ENCODE measurements at regions not wholly inside any gene's neighbourhood (a gene's known extent, or its start where the extent isn't known, plus 50 kb on each side); places are given as distances from the start of the nearest gene placed in this dataset.

GRCh38 chr4:123109139-123109538 lies 186.7 kb upstream of the NUDT6 start:
- no peak overlapping the region for H3K27ac ChIP-seq (ENCODE audit: control insufficient read depth, insufficient read depth, low read length)
- H3K4me1 ChIP-seq (ENCODE audit: control insufficient read depth, extremely low read depth, insufficient read depth, low read length): no peaks in the 10 kb centered on the region
- no peaks in the 10 kb centered on the region for H3K9me1 ChIP-seq (ENCODE audit: control insufficient read depth, extremely low read depth, insufficient read depth, low read length)
- dilution Hi-C loops (cut with MboI; ENCODE audit: extremely low pct_ligation_motif_present, low sequenced_read_pairs): no loop called here
- H4K20me1 ChIP-seq (ENCODE audit: control insufficient read depth, extremely low read depth, insufficient read depth, low read length): no peaks in the 10 kb centered on the region
- H3K4me3 ChIP-seq (ENCODE audit: control insufficient read depth in 2 of 3, extremely low read depth in 1 of 3, insufficient read depth in 2 of 3, low read depth in 1 of 3, low read length in 3 of 3): no peak overlapping the region
- H3K79me2 ChIP-seq (ENCODE audit: control insufficient read depth, insufficient read depth, low read length): no peaks in the 10 kb centered on the region
- no peak for FAIRE-seq
- no peak for DNase-seq (ENCODE audit: low read depth, low spot score)
- H2AFZ ChIP-seq (ENCODE audit: control insufficient read depth, low read length): no peak overlapping the region
- no peaks in the 10 kb centered on the region for H3K36me3 ChIP-seq (ENCODE audit: control insufficient read depth in 2 of 2, extremely low read depth in 1 of 2, insufficient read depth in 2 of 2, low read length in 2 of 2)
- H3K27me3 ChIP-seq (ENCODE audit: control insufficient read depth, extremely low read depth, insufficient read depth, low read length): no peaks in the 10 kb centered on the region
- H3K9me3 ChIP-seq (ENCODE audit: control insufficient read depth, low read depth, low read length): peaks cover 3% of the 10 kb centered on the region
- no peak for TF ChIP-seq CTCF (optimal IDR thresholded peaks at IDR 0.05 in 1 of 3, IDR thresholded peaks at IDR 0.05 in 1 of 3, conservative IDR thresholded peaks at IDR 0.05 in 1 of 3; ENCODE audit: extremely low read depth in 1 of 3, insufficient read depth in 2 of 3, low read length in 3 of 3)
- TF ChIP-seq EZH2 (IDR thresholded peaks at IDR 0.05; ENCODE audit: low read length): no peak
- H3K9ac ChIP-seq (ENCODE audit: control insufficient read depth, extremely low read depth, insufficient read depth, low read length): no peak overlapping the region
- H3K4me2 ChIP-seq (ENCODE audit: control insufficient read depth, extremely low read depth, insufficient read depth, low read depth, low read length): no peak overlapping the region

GRCh38 chr4:123110147-123110546 lies 187.8 kb upstream of the NUDT6 start:
- Histone ChIP-seq H3K9ac (ENCODE audit: control insufficient read depth, extremely low read depth, insufficient read depth, low read length) (no peak overlapping the region), H3K4me1 (ENCODE audit: control insufficient read depth, extremely low read depth, insufficient read depth, low read length) (no peaks in the 10 kb centered on the region), H3K9me3 (ENCODE audit: control insufficient read depth, low read depth, low read length) (peaks cover 6% of the 10 kb centered on the region), H3K27ac (ENCODE audit: control insufficient read depth, insufficient read depth, low read length) (no peak overlapping the region), H3K4me2 (ENCODE audit: control insufficient read depth, extremely low read depth, insufficient read depth, low read depth, low read length) (no peak overlapping the region), H3K4me3 (ENCODE audit: control insufficient read depth in 2 of 3, extremely low read depth in 1 of 3, insufficient read depth in 2 of 3, low read depth in 1 of 3, low read length in 3 of 3) (no peak overlapping the region), H3K9me1 (ENCODE audit: control insufficient read depth, extremely low read depth, insufficient read depth, low read length) (no peaks in the 10 kb centered on the region), H2AFZ (ENCODE audit: control insufficient read depth, low read length) (no peak overlapping the region), H3K27me3 (ENCODE audit: control insufficient read depth, extremely low read depth, insufficient read depth, low read length) (no peaks in the 10 kb centered on the region), H3K79me2 (ENCODE audit: control insufficient read depth, insufficient read depth, low read length) (no peaks in the 10 kb centered on the region), H3K36me3 (ENCODE audit: control insufficient read depth in 2 of 2, extremely low read depth in 1 of 2, insufficient read depth in 2 of 2, low read length in 2 of 2) (peaks cover 0 to 2% of the 10 kb centered on the region in 2 experiments), H4K20me1 (ENCODE audit: control insufficient read depth, extremely low read depth, insufficient read depth, low read length) (no peaks in the 10 kb centered on the region)
- no peak for TF ChIP-seq CTCF (optimal IDR thresholded peaks at IDR 0.05 in 1 of 3, IDR thresholded peaks at IDR 0.05 in 1 of 3, conservative IDR thresholded peaks at IDR 0.05 in 1 of 3; ENCODE audit: extremely low read depth in 1 of 3, insufficient read depth in 2 of 3, low read length in 3 of 3)
- TF ChIP-seq EZH2 (IDR thresholded peaks at IDR 0.05; ENCODE audit: low read length): no peak
- dilution Hi-C loops (cut with MboI; ENCODE audit: extremely low pct_ligation_motif_present, low sequenced_read_pairs): no loop called here
- DNase-seq (ENCODE audit: low read depth, low spot score) (no peak), FAIRE-seq (no peak)

Data from keratinocyte (primary cell).